ENCODE measurements at regions not wholly inside any gene's neighbourhood (a gene's known extent, or its start where the extent isn't known, plus 50 kb on each side); places are given as distances from the start of the nearest gene placed in this dataset.

DNA sequence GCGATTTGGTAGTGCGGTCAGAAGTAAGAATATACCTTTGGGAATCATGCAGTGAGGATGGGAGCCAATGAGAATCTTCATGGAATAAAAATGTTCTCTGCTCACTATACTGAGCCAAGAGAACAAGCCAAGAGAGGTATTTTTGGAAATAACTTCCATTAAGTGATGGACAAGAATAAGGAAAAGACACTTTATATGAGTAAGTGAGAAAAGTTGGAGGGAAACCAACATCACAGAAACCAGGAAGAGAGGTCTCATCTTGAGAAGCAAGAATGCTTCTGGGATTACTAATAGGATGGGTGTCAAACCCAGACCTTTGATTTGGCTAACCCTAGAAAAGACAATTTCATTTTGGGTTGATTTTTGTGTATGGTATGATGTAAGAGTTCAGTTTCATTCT lies 181.2 kb upstream of the JAG1 start:
- no TSS peak for BruUV-seq (replicated peaks)
- Histone ChIP-seq H4K20me1 (ENCODE audit: insufficient read depth) (no peaks in the 10 kb centered on the region), H3K27me3 (ENCODE audit: insufficient read depth, low read length) (no peaks in the 10 kb centered on the region), H3K27ac (ENCODE audit: low read depth, low read length) (no peak overlapping the region), H3K9me3 (ENCODE audit: control insufficient read depth in 1 of 2, insufficient read depth in 1 of 2, low read depth in 1 of 2, low read length in 2 of 2) (no peaks in the 10 kb centered on the region), H3K36me3 (ENCODE audit: control insufficient read depth in 1 of 2, insufficient read depth in 2 of 2, low read length in 2 of 2) (no peaks in the 10 kb centered on the region), H2AFZ (ENCODE audit: low read depth, low read length, poor library complexity, severe bottlenecking) (no peak overlapping the region), H3K4me3 (replicated peaks in 1 of 2; ENCODE audit: low read depth in 1 of 2, low read length in 2 of 2) (no peak overlapping the region), H3K9ac (ENCODE audit: low read length) (no peak overlapping the region), H3K4me2 (ENCODE audit: low read length) (no peak overlapping the region), H3K9me2 (ENCODE audit: insufficient read depth) (no peaks in the 10 kb centered on the region), H3K4me1 (ENCODE audit: control insufficient read depth in 1 of 2, insufficient read depth in 2 of 2, low read length in 2 of 2) (no peaks in the 10 kb centered on the region), H3K79me2 (ENCODE audit: insufficient read depth, low read length) (no peaks in the 10 kb centered on the region)
- no peak for DNase-seq (ENCODE audit: low read depth, low spot score)
- no peak for ATAC-seq
- intact Hi-C loops (cut with micrococcal nuclease) = no loop called here
- RAD21 ChIA-PET (ENCODE audit: low non-redundant PET in 1 of 2, low total read pairs in 2 of 2, uncharacterized antibody in 2 of 2, unreplicated experiment in 2 of 2) = no interaction called here
- CTCF ChIA-PET = no interaction called here
- POLR2A ChIA-PET = no interaction called here
- TF ChIP-seq FOSL1 (IDR thresholded peaks at IDR 0.05; ENCODE audit: low read depth) = no peak
- TF ChIP-seq CBX3 (IDR thresholded peaks at IDR 0.05; ENCODE audit: low read depth) = no peak
- TF ChIP-seq, protein P1, sequence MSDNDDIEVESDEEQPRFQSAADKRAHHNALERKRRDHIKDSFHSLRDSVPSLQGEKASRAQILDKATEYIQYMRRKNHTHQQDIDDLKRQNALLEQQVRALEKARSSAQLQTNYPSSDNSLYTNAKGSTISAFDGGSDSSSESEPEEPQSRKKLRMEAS (IDR thresholded peaks at IDR 0.05) = no peak
- TF ChIP-seq JUND (IDR thresholded peaks at IDR 0.05) = no peak
- TF ChIP-seq EZH2 (IDR thresholded peaks at IDR 0.05) = no peak
- no peak for TF ChIP-seq POLR2AphosphoS5 (IDR thresholded peaks at IDR 0.05; ENCODE audit: low read depth, low read length)
- no peak for TF ChIP-seq EZH2phosphoT487 (IDR thresholded peaks at IDR 0.05; ENCODE audit: borderline replicate concordance)
- TF ChIP-seq, protein P2, sequence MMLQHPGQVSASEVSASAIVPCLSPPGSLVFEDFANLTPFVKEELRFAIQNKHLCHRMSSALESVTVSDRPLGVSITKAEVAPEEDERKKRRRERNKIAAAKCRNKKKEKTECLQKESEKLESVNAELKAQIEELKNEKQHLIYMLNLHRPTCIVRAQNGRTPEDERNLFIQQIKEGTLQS (IDR thresholded peaks at IDR 0.05) = no peak
- TF ChIP-seq SIN3A (IDR thresholded peaks at IDR 0.05; ENCODE audit: low read depth) = no peak

DNA sequence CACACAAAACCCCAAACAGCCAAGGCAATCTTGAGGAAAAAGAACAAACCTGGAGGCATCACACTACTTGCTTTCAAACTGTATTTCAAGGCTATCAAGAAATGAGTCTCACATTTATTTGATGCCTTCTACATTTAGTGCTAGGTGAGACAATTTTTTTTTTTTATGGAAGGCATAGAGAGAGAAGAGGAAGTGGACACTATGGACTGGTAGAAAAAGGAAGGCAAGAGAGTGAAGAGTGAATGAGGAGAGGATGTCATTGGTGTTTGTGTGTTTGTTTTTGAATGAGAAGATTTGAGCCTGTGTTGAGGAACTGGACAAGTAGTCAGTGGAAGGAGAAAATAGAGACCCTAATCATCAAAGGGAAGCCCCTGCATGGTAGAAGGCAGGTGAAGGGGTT lies 182.0 kb upstream of the JAG1 start:
- intact Hi-C loops (cut with micrococcal nuclease) = no loop called here
- no peaks in the 10 kb centered on the region for H3K4me1 ChIP-seq (ENCODE audit: control insufficient read depth in 1 of 2, insufficient read depth in 2 of 2, low read length in 2 of 2)
- TF ChIP-seq, protein P1 (IDR thresholded peaks at IDR 0.05) = no peak
- TF ChIP-seq SP1 (IDR thresholded peaks at IDR 0.05; ENCODE audit: low read depth) = no peak
- no peak for TF ChIP-seq EZH2 (IDR thresholded peaks at IDR 0.05)
- TF ChIP-seq SRF (IDR thresholded peaks at IDR 0.05; ENCODE audit: low read depth) = no peak
- TF ChIP-seq TCF7L2 (IDR thresholded peaks at IDR 0.05; ENCODE audit: borderline replicate concordance, extremely low read depth, insufficient read depth, insufficient read length) = no peak
- TF ChIP-seq EGR1 (IDR thresholded peaks at IDR 0.05; ENCODE audit: low read depth) = no peak
- TF ChIP-seq EZH2phosphoT487 (IDR thresholded peaks at IDR 0.05; ENCODE audit: borderline replicate concordance) = no peak
- no peak for TF ChIP-seq ZNF274 (IDR thresholded peaks at IDR 0.05; ENCODE audit: low read depth, low read length)
- TF ChIP-seq ELF1 (IDR thresholded peaks at IDR 0.05; ENCODE audit: borderline replicate concordance, low read depth) = no peak
- TF ChIP-seq SIN3A (IDR thresholded peaks at IDR 0.05; ENCODE audit: low read depth) = no peak
- TF ChIP-seq FOSL1 (IDR thresholded peaks at IDR 0.05; ENCODE audit: low read depth) = no peak
- TF ChIP-seq POLR2AphosphoS5 (IDR thresholded peaks at IDR 0.05; ENCODE audit: low read depth, low read length) = no peak
- no peak for TF ChIP-seq YY1 (IDR thresholded peaks at IDR 0.05; ENCODE audit: extremely low read depth, insufficient replicate concordance, low read depth, low read length)
- TF ChIP-seq, protein P2 (IDR thresholded peaks at IDR 0.05) = no peak
- TF ChIP-seq, protein P3, sequence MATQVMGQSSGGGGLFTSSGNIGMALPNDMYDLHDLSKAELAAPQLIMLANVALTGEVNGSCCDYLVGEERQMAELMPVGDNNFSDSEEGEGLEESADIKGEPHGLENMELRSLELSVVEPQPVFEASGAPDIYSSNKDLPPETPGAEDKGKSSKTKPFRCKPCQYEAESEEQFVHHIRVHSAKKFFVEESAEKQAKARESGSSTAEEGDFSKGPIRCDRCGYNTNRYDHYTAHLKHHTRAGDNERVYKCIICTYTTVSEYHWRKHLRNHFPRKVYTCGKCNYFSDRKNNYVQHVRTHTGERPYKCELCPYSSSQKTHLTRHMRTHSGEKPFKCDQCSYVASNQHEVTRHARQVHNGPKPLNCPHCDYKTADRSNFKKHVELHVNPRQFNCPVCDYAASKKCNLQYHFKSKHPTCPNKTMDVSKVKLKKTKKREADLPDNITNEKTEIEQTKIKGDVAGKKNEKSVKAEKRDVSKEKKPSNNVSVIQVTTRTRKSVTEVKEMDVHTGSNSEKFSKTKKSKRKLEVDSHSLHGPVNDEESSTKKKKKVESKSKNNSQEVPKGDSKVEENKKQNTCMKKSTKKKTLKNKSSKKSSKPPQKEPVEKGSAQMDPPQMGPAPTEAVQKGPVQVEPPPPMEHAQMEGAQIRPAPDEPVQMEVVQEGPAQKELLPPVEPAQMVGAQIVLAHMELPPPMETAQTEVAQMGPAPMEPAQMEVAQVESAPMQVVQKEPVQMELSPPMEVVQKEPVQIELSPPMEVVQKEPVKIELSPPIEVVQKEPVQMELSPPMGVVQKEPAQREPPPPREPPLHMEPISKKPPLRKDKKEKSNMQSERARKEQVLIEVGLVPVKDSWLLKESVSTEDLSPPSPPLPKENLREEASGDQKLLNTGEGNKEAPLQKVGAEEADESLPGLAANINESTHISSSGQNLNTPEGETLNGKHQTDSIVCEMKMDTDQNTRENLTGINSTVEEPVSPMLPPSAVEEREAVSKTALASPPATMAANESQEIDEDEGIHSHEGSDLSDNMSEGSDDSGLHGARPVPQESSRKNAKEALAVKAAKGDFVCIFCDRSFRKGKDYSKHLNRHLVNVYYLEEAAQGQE (IDR thresholded peaks at IDR 0.05; ENCODE audit: low read depth) = no peak
- TF ChIP-seq JUND (IDR thresholded peaks at IDR 0.05) = no peak
- no peak for TF ChIP-seq POLR2A (IDR thresholded peaks at IDR 0.05; ENCODE audit: borderline replicate concordance, extremely low read depth, insufficient read depth, insufficient read length)

More for the DNA sequence above, 182.0 kb upstream of the JAG1 start:
- H4K20me1 ChIP-seq (ENCODE audit: insufficient read depth) = no peaks in the 10 kb centered on the region
- H3K4me2 ChIP-seq (ENCODE audit: low read length) = no peak overlapping the region
- ATAC-seq (no peak), DNase-seq (ENCODE audit: low read depth, low spot score) (no peak)
- ChIA-PET POLR2A (no interaction called here), CTCF (no interaction called here), RAD21 (ENCODE audit: low non-redundant PET in 1 of 2, low total read pairs in 2 of 2, uncharacterized antibody in 2 of 2, unreplicated experiment in 2 of 2) (no interaction called here)
- H3K4me3 ChIP-seq (replicated peaks in 1 of 2; ENCODE audit: low read depth in 1 of 2, low read length in 2 of 2) = no peak overlapping the region
- no peaks in the 10 kb centered on the region for H3K36me3 ChIP-seq (ENCODE audit: control insufficient read depth in 1 of 2, insufficient read depth in 2 of 2, low read length in 2 of 2)
- no peaks in the 10 kb centered on the region for H3K27me3 ChIP-seq (ENCODE audit: insufficient read depth, low read length)
- no peak overlapping the region for H3K27ac ChIP-seq (ENCODE audit: low read depth, low read length)
- no peaks in the 10 kb centered on the region for H3K9me3 ChIP-seq (ENCODE audit: control insufficient read depth in 1 of 2, insufficient read depth in 1 of 2, low read depth in 1 of 2, low read length in 2 of 2)
- no peaks in the 10 kb centered on the region for H3K79me2 ChIP-seq (ENCODE audit: insufficient read depth, low read length)
- no TSS peak for BruUV-seq (replicated peaks)
- H2AFZ ChIP-seq (ENCODE audit: low read depth, low read length, poor library complexity, severe bottlenecking) = no peak overlapping the region
- H3K9me2 ChIP-seq (ENCODE audit: insufficient read depth) = no peaks in the 10 kb centered on the region
- H3K9ac ChIP-seq (ENCODE audit: low read length) = no peak overlapping the region
